ENCODE measurements at regions not wholly inside any gene's neighbourhood (a gene's known extent, or its start where the extent isn't known, plus 50 kb on each side); places are given as distances from the start of the nearest gene placed in this dataset.
A peak's percentile ranks its signal among the peaks of the same experiment; 100 is the strongest.
"Not testable (repeated sequence)": the region's sequence is repeated elsewhere in the genome, so short reads cannot be mapped to it uniquely, and the experiment has no call there.

- ATAC-seq (peak; percentile 39 to 43), DNase-seq (no peak)
- Histone ChIP-seq H3K4me3 (no peak overlapping the region), H3K27me3 (ENCODE audit: low read depth) (no peaks in the 10 kb centered on the region), H3K27ac (no peak overlapping the region), H3K36me3 (no peaks in the 10 kb centered on the region), H3K4me1 (no peaks in the 10 kb centered on the region), H3K9me3 (no peaks in the 10 kb centered on the region)
- intact Hi-C loops (cut with DNase I), result no loop called here
- no peak for TF ChIP-seq CTCF (IDR thresholded peaks at IDR 0.05)
Measured at GRCh38 chr9:107569174-107569573, 79.6 kb upstream of the KLF4 start.

DNA sequence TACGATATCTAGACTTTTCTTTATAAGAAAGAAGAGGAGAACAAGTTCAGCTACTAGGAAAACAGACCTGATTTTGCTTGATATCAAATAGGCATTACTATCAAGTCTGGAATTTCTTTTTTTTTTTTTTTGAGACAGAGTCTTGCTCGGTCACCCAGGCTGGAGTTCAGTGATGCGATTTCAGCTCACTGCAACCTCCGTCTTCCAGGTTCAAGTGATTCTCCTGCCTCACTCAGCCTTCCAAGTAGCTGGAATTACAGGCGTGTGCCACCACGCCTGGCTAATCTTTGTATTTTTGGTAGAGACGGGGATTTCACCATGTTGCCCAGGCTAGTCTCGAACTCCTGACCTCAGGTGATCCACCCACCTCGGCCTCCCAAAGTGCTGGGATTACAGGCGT lies 78.8 kb upstream of the KLF4 start:
- H3K36me3 ChIP-seq; H3K9me3 ChIP-seq; intact Hi-C loops (cut with DNase I); ATAC-seq; H3K4me1 ChIP-seq; H3K27me3 ChIP-seq (ENCODE audit: low read depth); H3K4me3 ChIP-seq; DNase-seq; H3K27ac ChIP-seq: not testable (repeated sequence)

DNA sequence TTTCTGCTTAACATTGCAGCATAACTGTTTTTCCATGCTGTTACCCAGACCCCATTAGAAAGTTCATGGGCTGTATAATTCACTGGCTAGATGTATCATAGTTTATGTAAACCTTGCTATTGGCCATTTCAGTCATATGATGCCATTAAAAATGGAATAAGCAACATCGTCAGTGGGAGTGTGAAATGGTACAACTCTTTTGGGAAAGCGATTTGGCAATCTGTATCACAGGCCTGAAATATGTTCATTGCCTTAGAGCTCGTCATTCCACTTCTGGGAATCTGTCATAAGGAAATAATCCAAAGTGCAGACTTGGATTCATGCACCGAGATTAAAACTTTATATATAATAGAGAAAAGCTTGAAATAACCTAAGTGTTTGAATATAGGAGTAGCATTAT lies 77.9 kb upstream of the KLF4 start:
- DNase-seq, result no peak
- no peak for TF ChIP-seq CTCF (IDR thresholded peaks at IDR 0.05)
- Histone ChIP-seq H3K27me3 (ENCODE audit: low read depth) (no peaks in the 10 kb centered on the region), H3K27ac (no peak overlapping the region), H3K4me3 (no peak overlapping the region), H3K4me1 (no peaks in the 10 kb centered on the region), H3K36me3 (no peaks in the 10 kb centered on the region), H3K9me3 (no peaks in the 10 kb centered on the region)
- intact Hi-C loops (cut with DNase I), result no loop called here
- no peak for ATAC-seq

DNA sequence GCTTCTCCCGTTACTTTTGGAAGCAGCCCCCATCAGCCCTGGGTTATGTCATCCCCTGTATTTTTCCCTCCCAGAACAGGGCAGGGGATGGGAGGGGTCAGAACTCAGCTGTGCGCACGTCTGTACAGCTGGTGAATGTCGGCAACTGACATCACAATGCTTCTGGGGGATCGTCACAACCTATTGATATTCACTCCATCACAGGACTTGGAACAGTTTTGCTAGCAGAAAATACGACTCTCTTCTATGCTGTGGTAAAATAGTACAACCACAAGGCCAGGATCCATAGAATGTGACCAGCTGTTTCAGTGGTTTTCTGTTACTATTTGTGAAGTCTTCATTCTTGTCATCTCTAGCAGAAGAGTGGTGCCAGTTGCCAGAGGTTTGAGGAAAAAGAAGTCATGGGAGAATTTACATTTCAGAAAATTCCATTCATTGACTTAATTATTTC lies 77.1 kb upstream of the KLF4 start:
- Histone ChIP-seq H3K4me1 (no peaks in the 10 kb centered on the region), H3K4me3 (no peak overlapping the region), H3K27me3 (ENCODE audit: low read depth) (no peaks in the 10 kb centered on the region), H3K9me3 (no peaks in the 10 kb centered on the region), H3K27ac (no peak overlapping the region), H3K36me3 (no peaks in the 10 kb centered on the region)
- no peak for DNase-seq
- TF ChIP-seq CTCF (IDR thresholded peaks at IDR 0.05), result no peak
- ATAC-seq, result no peak
- intact Hi-C loops (cut with DNase I), result no loop called here

- DNase-seq, result no peak
- Histone ChIP-seq H3K27me3 (ENCODE audit: low read depth) (no peaks in the 10 kb centered on the region), H3K4me3 (no peak overlapping the region), H3K27ac (no peak overlapping the region), H3K9me3 (no peaks in the 10 kb centered on the region), H3K4me1 (no peaks in the 10 kb centered on the region), H3K36me3 (no peaks in the 10 kb centered on the region)
- no peak for TF ChIP-seq CTCF (IDR thresholded peaks at IDR 0.05)
- intact Hi-C loops (cut with DNase I), result no loop called here
- no peak for ATAC-seq
Measured at GRCh38 chr9:107562798-107563197, 73.2 kb upstream of the KLF4 start.

DNA sequence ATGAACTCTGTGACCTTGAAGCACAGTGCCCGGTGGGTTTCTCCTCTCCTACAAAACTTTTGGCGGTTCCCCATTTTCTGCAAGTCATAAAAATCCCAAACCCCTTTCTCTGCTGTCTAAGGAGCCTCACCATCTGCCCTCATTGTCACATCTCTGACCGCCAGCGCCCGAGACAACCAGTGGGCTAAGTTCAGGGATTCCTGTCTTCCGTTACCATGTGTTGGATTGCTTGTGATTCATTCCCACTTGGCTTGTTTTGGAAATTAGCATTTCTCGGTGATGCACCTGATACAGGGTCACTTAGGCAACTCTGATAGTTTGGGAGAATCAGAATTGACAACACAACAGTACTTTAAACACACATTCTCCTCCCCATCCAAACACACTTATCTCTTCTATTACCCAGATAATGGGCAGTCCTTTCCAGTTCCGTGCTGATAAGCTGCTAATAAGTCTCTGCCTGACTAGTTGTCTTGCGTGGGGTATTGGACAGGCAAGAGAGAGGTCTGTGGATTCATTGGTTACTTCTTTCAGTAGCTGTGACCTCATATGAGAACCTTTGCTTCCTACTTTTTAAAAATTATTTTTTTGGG lies 70.0 kb upstream of the KLF4 start:
- H3K27ac ChIP-seq, result no peak overlapping the region
- DNase-seq, result no peak
- no peak overlapping the region for H3K4me3 ChIP-seq
- H3K4me1 ChIP-seq, result peaks cover 6% of the 10 kb centered on the region
- no peaks in the 10 kb centered on the region for H3K9me3 ChIP-seq
- TF ChIP-seq CTCF (IDR thresholded peaks at IDR 0.05), result no peak
- H3K27me3 ChIP-seq (ENCODE audit: low read depth), result no peaks in the 10 kb centered on the region
- intact Hi-C loops (cut with DNase I), result no loop called here
- H3K36me3 ChIP-seq, result no peaks in the 10 kb centered on the region
- ATAC-seq, result no peak

All from lower lobe of right lung (tissue), 2 donors.